ENCODE measurements at regions not wholly inside any gene's neighbourhood (a gene's known extent, or its start where the extent isn't known, plus 50 kb on each side); places are given as distances from the start of the nearest gene placed in this dataset.

DNA sequence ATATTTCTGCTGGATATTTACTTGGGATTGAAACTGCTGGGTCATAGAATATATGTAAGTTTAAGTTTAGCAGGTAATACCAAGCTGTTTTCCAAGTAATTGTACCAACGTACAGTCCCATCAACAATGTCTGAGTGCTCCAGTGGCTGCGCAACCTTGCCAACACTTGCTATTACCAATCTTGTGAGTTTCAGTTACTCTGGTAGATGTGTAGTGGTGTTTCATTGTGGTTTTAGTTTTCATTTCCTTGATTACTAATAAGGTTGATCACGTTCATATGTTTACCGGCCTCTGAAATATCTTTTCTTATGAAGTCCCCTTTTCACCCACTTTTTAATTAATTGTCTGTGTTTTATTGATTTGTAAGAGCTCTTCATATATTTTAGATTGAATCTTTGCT, 370.6 kb upstream of the CADM1 start:
- Histone ChIP-seq H3K9me3 (ENCODE audit: control insufficient read depth, insufficient read depth, low read length) (no peaks in the 10 kb centered on the region), H3K27ac (ENCODE audit: low read length) (no peak overlapping the region), H3K4me3 (ENCODE audit: low read length) (no peak overlapping the region), H3K27me3 (ENCODE audit: control insufficient read depth, insufficient read depth, low read length) (no peaks in the 10 kb centered on the region), H3K4me1 (ENCODE audit: control insufficient read depth, insufficient read depth, low read length) (no peaks in the 10 kb centered on the region), H3K36me3 (ENCODE audit: control insufficient read depth, insufficient read depth, low read length) (no peaks in the 10 kb centered on the region)
- Mint-ChIP-seq H3K27ac (no peak overlapping the region), H3K4me1 (no peaks in the 10 kb centered on the region), H3K27me3 (ENCODE audit: low read depth in 2 of 2) (no peaks in the 10 kb centered on the region), H3K9me3 (no peaks in the 10 kb centered on the region), H3K36me3 (no peaks in the 10 kb centered on the region), H3K4me3 (no peak overlapping the region)
- intact Hi-C loops (cut with micrococcal nuclease): no loop called here
- 96% methylated on average over 2 of the region's 4 CpGs for WGBS (ENCODE audit: insufficient coverage)
- ATAC-seq (no peak), DNase-seq (no peak)
- no peak for TF ChIP-seq CTCF (IDR thresholded peaks at IDR 0.05)

- Mint-ChIP-seq H3K27me3 (ENCODE audit: low read depth in 2 of 2) (no peaks in the 10 kb centered on the region), H3K4me1 (peaks cover 0 to 6% of the 10 kb centered on the region in 2 donors), H3K9me3 (peaks cover 0 to 3% of the 10 kb centered on the region in 2 donors), H3K4me3 (no peak overlapping the region), H3K27ac (no peak overlapping the region), H3K36me3 (no peaks in the 10 kb centered on the region)
- whole genome bisulfite sequencing (ENCODE audit: insufficient coverage): 21% methylated on average over 5 of the region's 5 CpGs
- Histone ChIP-seq H3K27ac (ENCODE audit: low read length) (no peak overlapping the region), H3K4me1 (ENCODE audit: control insufficient read depth, insufficient read depth, low read length) (peaks cover 5% of the 10 kb centered on the region), H3K9me3 (ENCODE audit: control insufficient read depth, insufficient read depth, low read length) (no peaks in the 10 kb centered on the region), H3K4me3 (ENCODE audit: low read length) (no peak overlapping the region), H3K36me3 (ENCODE audit: control insufficient read depth, insufficient read depth, low read length) (no peaks in the 10 kb centered on the region), H3K27me3 (ENCODE audit: control insufficient read depth, insufficient read depth, low read length) (no peaks in the 10 kb centered on the region)
- TF ChIP-seq CTCF (IDR thresholded peaks at IDR 0.05): no peak
- DNase-seq (no peak), ATAC-seq (no peak)
- intact Hi-C loops (cut with micrococcal nuclease): no loop called here
These were observed 369.6 kb upstream of the CADM1 start for GRCh38 chr11:115873813-115874212.

- DNase-seq: no peak
- no peaks in the 10 kb centered on the region for H3K9me3 ChIP-seq (ENCODE audit: control insufficient read depth, insufficient read depth, low read length)
- no peak overlapping the region for H3K27ac ChIP-seq (ENCODE audit: low read length)
These were observed 368.2 kb upstream of the CADM1 start for GRCh38 chr11:115872416-115872815.

More at GRCh38 chr11:115872416-115872815, 368.2 kb upstream of the CADM1 start:
- Mint-ChIP-seq H3K36me3 (no peaks in the 10 kb centered on the region), H3K9me3 (peaks cover 0 to 3% of the 10 kb centered on the region in 2 donors), H3K27ac (no peak overlapping the region), H3K27me3 (ENCODE audit: low read depth in 2 of 2) (no peaks in the 10 kb centered on the region), H3K4me3 (no peak overlapping the region), H3K4me1 (peaks cover 0 to 6% of the 10 kb centered on the region in 2 donors)
- H3K4me3 ChIP-seq (ENCODE audit: low read length): no peak overlapping the region
- peaks cover 5% of the 10 kb centered on the region for H3K4me1 ChIP-seq (ENCODE audit: control insufficient read depth, insufficient read depth, low read length)
- intact Hi-C loops (cut with micrococcal nuclease): no loop called here
- WGBS (ENCODE audit: insufficient coverage): 36% methylated on average over 5 of the region's 5 CpGs
- no peaks in the 10 kb centered on the region for H3K27me3 ChIP-seq (ENCODE audit: control insufficient read depth, insufficient read depth, low read length)
- no peak for ATAC-seq
- TF ChIP-seq CTCF (IDR thresholded peaks at IDR 0.05): no peak
- H3K36me3 ChIP-seq (ENCODE audit: control insufficient read depth, insufficient read depth, low read length): no peaks in the 10 kb centered on the region
